HPDE6-E6E7 (cell line): ENCODE measurements at regions not wholly inside any gene's neighbourhood (a gene's known extent, or its start where the extent isn't known, plus 50 kb on each side); places are given as distances from the start of the nearest gene placed in this dataset.

Source experiments
- DNase-seq: peaks from one replicate; pipeline ENCODE4 v3.0.0; 2011; ENCODE audit warnings: missing footprints; ENCODE audit errors: extremely low spot score

DNA sequence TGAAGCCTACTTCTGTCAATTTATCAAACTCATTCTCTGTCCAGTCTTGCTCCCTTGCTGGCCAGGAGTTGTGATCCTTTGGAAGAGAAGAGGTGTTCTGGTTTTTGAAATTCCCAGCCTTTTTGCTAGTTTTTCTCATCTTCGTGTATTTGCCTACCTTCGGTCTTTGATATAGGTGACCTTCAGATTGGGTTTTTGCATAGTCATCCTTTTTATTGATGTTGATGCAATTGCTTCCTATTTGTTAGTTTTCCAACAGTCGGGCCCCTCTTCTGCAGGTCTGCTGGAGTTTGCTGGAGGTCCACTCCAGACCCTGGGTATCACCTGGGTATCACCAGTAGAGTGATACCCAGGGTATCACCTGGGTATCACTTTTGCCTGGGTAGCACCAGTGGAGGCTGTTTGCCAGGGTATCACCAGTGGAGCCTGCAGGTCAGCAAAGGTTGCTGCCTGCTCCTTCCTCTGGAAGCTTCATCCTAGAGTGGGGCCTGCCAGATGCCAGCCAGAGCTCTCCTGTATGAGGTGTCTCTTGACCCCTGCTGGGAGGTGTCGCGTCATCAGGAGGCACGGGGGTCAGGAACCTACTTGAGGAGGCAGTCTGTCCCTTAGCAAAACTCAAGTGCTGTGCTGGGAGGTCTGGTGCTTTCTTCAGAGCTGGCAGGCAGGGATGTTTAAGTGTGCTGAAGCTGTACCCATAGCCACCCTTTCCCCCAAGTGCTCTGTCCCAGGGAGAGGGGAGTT lies 684.2 kb downstream of the PCDH18 start:
- no peak for DNase-seq

DNA sequence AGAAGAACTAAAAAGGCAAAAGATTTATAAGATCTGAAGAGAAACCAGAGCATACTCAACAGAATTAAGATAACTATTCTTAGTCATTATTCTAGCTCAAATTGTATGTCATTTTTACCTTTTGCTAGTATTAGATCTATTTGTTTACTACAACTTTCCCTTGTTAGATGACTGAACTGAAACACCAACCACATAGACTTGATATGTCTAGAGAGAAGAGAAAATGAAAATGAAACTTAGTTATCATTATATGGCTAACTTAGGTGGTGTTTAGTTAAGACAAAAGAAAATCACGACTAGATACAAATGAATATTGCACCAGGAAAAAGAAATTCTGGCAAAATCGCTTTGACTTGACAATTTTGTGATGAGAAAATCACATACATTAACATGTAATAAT lies 690.8 kb downstream of the PCDH18 start:
- DNase-seq, result no peak

GRCh38 chr4:136838607-136839006 lies 693.7 kb downstream of the PCDH18 start:
- DNase-seq, result no peak

DNA sequence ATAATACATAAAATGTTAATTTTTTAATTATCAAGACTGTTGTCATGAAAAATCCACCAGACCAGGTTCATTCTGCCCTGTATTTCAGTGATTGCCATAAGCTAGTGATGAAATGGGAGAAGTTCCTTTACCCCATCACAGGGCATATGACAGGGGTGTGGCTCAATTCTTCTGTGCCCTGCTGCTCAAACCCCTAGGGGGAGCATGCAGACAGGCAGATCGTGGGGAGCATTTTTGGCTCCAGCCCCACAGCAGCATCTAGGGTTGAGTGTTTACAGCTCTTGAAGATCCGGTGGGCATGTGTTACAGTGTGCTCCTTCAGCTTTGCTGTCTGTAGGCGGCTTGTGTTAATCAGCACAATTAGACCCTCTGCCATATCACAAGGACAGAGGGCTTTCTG lies 700.7 kb downstream of the PCDH18 start:
- DNase-seq, result no peak

GRCh38 chr4:136829280-136829679 lies 703.0 kb downstream of the PCDH18 start:
- no peak for DNase-seq

- DNase-seq, result no peak
Observed at GRCh38 chr4:136823020-136823419, 709.3 kb downstream of the PCDH18 start.

DNA sequence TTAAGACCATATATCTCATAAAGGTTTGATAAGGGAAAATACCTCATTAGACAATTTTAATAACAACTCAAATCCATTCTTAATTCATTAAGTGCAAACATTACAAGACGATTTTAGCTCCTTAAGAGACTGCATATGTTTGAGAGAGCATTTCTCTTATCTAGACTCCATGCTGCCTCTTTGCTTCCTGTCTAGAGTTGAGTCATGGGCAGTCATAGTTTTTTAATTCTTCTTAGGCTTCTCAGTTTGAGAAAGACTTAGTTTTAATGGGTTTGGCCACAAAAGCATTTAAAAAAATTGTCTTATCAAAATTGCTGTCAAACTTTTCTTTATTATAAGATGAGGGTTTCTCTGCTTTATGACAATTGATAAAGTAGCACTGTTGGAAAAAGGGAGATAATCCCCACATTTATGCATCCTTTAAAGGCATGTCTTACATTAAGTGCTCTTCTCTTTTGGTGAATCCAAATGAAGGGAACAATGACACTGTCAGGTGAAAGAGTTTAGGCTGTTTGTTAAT lies 713.4 kb downstream of the PCDH18 start:
- no peak for DNase-seq

- no peak for DNase-seq
Observed at GRCh38 chr4:136812100-136812880, 720.0 kb downstream of the PCDH18 start.

DNA sequence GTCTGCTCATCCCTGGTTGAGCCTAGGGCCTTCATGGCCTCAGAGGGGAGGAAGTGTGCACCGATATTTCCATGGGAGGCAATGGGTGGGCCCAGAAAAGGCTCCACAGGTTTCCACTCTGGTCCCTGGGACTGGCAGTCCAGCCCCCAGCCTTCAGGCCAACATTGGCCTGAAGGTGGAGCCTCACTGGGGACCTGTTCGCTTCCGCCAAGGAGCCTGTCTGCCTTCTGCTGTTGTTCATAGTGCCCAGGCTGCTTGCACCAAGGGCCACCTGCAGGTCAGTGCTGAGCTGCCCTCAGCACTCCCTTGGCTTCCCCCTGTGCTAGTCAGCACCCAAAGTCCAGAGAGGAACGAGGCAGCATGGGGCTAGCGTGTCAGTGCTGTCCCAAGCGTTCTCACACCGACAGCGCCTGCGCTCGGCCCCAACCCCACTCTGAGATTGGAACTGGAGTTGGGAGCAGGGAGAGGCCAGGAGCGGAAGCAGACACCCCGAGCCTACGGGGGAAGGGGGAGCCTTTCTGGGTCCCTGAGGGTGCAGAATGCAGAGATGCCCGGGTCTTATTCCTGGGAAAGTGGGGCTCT lies 720.7 kb downstream of the PCDH18 start:
- no peak for DNase-seq

GRCh38 chr4:136810626-136811025 lies 721.7 kb downstream of the PCDH18 start:
- DNase-seq, result no peak

GRCh38 chr4:136806844-136807243 lies 725.5 kb downstream of the PCDH18 start:
- no peak for DNase-seq

GRCh38 chr4:136805617-136806016 lies 726.7 kb downstream of the PCDH18 start:
- DNase-seq, result no peak

GRCh38 chr4:136803433-136803832 lies 728.9 kb downstream of the PCDH18 start:
- DNase-seq, result peak; percentile 1

- DNase-seq, result no peak
Observed at GRCh38 chr4:136800248-136800647, 732.0 kb downstream of the PCDH18 start.

GRCh38 chr4:136796953-136797352 lies 735.3 kb downstream of the PCDH18 start:
- DNase-seq, result no peak

GRCh38 chr4:136793848-136794247 lies 738.4 kb downstream of the PCDH18 start:
- DNase-seq, result no peak

DNA sequence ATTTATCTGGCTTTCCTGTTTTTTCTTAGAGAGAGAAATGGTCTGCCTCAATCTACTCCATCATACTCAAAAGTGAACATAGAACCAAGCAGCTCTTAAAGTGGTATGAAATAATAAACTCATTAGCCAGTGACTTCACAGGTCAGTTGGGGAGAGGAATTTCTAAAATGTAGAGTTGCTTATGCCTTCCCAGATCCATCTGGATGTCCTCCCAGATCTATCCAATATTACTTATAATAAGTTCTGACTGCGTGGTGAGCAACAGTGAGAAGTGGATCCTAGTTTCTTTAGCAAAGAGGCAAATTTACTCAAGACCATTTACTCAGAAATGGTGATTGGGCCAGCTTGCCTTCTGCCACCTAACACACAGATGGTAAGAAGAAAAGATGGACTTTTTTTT lies 748.0 kb downstream of the PCDH18 start:
- no peak for DNase-seq

- DNase-seq, result no peak
Observed at GRCh38 chr4:136769717-136770116, 762.6 kb downstream of the PCDH18 start.

DNA sequence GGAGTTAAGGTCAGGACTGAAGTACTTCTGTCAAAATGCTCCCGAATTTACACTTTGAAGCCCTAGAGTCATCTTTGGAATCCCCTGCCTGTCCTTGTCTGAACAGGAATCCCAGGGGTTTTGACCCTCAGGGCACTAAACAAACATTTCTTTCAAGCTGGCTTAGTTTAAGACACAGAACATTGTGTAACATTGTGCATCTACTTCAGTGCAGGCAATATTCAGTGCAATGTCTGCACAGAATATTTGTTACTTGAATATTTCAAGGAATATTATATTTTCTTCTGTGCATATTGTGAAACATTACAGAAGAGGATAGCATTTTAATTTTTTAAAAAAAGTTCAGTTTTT lies 763.4 kb downstream of the PCDH18 start:
- no peak for DNase-seq

- DNase-seq, result no peak
Observed at GRCh38 chr4:136768213-136768924, 763.9 kb downstream of the PCDH18 start.

- DNase-seq, result no peak
Observed at GRCh38 chr4:136763919-136764318, 768.4 kb downstream of the PCDH18 start.

GRCh38 chr4:136755531-136755916 lies 776.8 kb downstream of the PCDH18 start:
- no peak for DNase-seq
